ENCODE measurements at regions not wholly inside any gene's neighbourhood (a gene's known extent, or its start where the extent isn't known, plus 50 kb on each side); places are given as distances from the start of the nearest gene placed in this dataset.

DNA sequence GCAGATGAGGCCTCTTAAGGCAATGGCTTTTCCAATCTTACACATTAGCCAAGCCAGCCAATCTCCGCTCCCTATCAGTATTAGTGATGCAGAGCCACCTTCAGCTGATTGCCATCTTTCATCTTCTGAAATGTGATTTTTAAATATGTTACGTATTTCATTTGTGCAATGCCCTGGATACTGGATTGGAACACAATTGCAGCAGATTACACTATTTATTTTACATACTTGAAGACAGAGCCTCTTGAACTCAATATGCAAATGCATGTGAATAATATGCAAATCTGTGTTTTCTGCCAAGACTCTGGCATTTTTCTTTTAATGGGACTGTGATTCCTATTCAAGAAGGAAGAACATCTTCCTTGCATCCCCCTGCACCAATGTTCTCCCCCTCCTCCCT is 90.5 kb downstream of the GRIN2B start:
- TF ChIP-seq POLR2AphosphoS5 (IDR thresholded peaks at IDR 0.05) (no peak), POLR2A (IDR thresholded peaks at IDR 0.05) (no peak)
- TF ChIP-seq, protein P1, sequence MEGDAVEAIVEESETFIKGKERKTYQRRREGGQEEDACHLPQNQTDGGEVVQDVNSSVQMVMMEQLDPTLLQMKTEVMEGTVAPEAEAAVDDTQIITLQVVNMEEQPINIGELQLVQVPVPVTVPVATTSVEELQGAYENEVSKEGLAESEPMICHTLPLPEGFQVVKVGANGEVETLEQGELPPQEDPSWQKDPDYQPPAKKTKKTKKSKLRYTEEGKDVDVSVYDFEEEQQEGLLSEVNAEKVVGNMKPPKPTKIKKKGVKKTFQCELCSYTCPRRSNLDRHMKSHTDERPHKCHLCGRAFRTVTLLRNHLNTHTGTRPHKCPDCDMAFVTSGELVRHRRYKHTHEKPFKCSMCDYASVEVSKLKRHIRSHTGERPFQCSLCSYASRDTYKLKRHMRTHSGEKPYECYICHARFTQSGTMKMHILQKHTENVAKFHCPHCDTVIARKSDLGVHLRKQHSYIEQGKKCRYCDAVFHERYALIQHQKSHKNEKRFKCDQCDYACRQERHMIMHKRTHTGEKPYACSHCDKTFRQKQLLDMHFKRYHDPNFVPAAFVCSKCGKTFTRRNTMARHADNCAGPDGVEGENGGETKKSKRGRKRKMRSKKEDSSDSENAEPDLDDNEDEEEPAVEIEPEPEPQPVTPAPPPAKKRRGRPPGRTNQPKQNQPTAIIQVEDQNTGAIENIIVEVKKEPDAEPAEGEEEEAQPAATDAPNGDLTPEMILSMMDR (IDR thresholded peaks at IDR 0.05) = no peak
- Histone ChIP-seq H3K27me3 (no peaks in the 10 kb centered on the region), H3K9me3 (no peaks in the 10 kb centered on the region), H3K4me1 (no peaks in the 10 kb centered on the region), H3K27ac (no peak overlapping the region), H3K4me3 (no peak overlapping the region), H3K36me3 (no peaks in the 10 kb centered on the region)
- no peak for DNase-seq (ENCODE audit: low spot score in 2 of 2)
- intact Hi-C loops (cut with DNase I; ENCODE audit: low total_unique reads) = no loop called here

DNA sequence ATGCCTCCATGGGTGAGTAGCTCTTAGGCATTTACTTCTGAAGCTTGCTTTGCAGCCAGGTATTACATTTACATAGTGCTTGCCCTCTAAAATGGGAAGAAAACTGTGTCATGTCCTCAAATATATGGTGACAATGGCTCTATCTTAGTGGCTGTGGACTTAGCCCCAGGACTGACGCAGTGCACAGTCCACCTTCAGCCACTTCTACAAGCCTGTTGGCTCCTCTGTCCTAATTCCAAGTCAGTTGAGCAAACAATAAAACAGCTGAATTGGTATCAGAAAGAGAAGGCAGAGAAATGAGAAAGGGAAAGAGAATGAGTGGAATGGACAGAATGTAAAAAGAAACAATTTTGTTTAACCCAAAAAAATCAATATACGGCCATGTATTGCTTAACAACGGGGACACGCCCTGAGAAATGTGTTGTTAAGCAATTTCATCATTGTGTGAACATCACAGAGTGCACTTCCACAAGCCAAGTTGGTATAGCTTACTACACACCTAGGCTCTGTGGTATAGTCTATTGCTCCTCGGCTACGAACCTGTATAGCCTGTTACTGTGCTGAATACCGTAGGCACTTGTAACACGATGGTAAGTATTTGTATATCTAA is 93.5 kb downstream of the GRIN2B start:
- H3K4me3 ChIP-seq = no peak overlapping the region
- intact Hi-C loops (cut with DNase I; ENCODE audit: low total_unique reads) = no loop called here
- TF ChIP-seq POLR2A (IDR thresholded peaks at IDR 0.05) (no peak), POLR2AphosphoS5 (IDR thresholded peaks at IDR 0.05) (no peak)
- TF ChIP-seq, protein P1 (IDR thresholded peaks at IDR 0.05) = no peak

DNA sequence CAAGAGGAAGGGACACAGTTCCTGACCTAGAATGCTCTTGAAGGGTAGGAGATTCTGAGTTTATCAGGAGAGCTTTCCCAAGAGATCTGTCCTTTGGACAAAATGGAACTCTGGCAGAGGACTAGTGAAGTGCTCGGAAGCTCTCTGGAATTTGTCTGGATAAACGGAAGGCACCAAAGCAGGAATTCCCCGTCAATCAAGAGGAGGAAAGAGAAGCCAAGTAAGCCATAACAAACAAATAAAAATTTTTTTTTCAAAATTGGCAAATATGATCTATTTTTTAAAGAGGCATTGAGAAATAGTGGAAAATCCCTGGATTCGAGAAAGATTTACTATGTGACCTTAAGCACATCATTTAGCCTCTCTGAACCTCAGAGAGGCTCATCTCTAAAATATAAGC is 99.2 kb downstream of the GRIN2B start:
- Histone ChIP-seq H3K27me3 (no peaks in the 10 kb centered on the region), H3K36me3 (no peaks in the 10 kb centered on the region), H3K9me3 (no peaks in the 10 kb centered on the region), H3K4me1 (no peaks in the 10 kb centered on the region), H3K27ac (no peak overlapping the region), H3K4me3 (no peak overlapping the region)
- intact Hi-C loops (cut with DNase I; ENCODE audit: low total_unique reads) = no loop called here
- TF ChIP-seq, protein P1 (IDR thresholded peaks at IDR 0.05) = no peak
- TF ChIP-seq POLR2AphosphoS5 (IDR thresholded peaks at IDR 0.05) (no peak), POLR2A (IDR thresholded peaks at IDR 0.05) (no peak)
- no peak for DNase-seq (ENCODE audit: low spot score in 2 of 2)

More for the DNA sequence above, 93.5 kb downstream of the GRIN2B start:
- no peaks in the 10 kb centered on the region for H3K9me3 ChIP-seq
- no peaks in the 10 kb centered on the region for H3K27me3 ChIP-seq
- H3K4me1 ChIP-seq = no peaks in the 10 kb centered on the region
- H3K27ac ChIP-seq = no peak overlapping the region
- H3K36me3 ChIP-seq = no peaks in the 10 kb centered on the region
- DNase-seq (ENCODE audit: low spot score in 2 of 2) = no peak

DNA sequence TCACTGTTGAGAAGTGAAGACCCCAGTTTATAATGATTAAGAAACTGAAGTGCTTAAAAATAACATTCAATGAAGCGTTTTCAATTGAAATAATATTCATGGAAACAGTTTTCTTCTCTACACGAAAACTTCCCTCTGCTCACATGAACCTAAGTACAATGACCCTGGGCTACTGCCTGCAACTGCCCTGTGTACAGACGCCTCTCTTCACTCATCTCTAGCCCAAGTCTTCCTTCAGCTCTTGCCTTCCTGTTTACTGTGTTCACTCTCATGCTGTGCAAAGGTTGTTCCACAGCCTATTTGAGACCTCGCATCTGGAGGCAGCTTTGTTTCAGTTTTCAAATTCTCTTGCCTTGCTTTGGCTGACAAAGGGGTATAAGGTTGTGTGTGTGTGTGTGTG is 100.8 kb downstream of the GRIN2B start:
- no peak for DNase-seq (ENCODE audit: low spot score in 2 of 2)
- intact Hi-C loops (cut with DNase I; ENCODE audit: low total_unique reads) = no loop called here
- H3K27ac ChIP-seq = no peak overlapping the region
- no peaks in the 10 kb centered on the region for H3K27me3 ChIP-seq
- H3K4me3 ChIP-seq = no peak overlapping the region
- H3K9me3 ChIP-seq = no peaks in the 10 kb centered on the region
- TF ChIP-seq POLR2A (IDR thresholded peaks at IDR 0.05) = no peak
- TF ChIP-seq, protein P1 (IDR thresholded peaks at IDR 0.05) = no peak
- no peaks in the 10 kb centered on the region for H3K36me3 ChIP-seq
- no peaks in the 10 kb centered on the region for H3K4me1 ChIP-seq

DNA sequence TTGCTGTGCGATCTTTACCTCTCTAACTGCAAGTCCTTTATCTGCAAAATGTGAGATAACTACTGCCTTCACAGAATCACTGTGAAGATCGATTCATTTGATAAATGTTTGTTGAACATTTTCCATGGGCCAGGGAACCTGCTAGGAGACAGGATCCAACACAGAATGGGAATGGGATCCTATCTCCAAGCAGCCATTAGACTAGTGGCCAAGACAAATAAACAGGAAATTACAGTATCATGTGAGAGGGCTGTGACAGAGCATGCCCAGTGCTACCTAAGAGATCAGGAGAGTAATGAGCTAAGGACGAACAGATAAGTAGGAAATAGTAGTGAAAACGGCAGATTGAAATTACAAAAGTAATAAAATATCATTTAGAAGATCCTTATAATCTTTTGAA is 105.7 kb downstream of the GRIN2B start:
- intact Hi-C loops (cut with DNase I; ENCODE audit: low total_unique reads) = no loop called here
- H3K27me3 ChIP-seq = no peaks in the 10 kb centered on the region
- TF ChIP-seq POLR2A (IDR thresholded peaks at IDR 0.05) (no peak), POLR2AphosphoS5 (IDR thresholded peaks at IDR 0.05) (no peak)
- TF ChIP-seq, protein P1 (IDR thresholded peaks at IDR 0.05) = no peak

More for the DNA sequence above, 105.7 kb downstream of the GRIN2B start:
- Histone ChIP-seq H3K27ac (no peak overlapping the region), H3K36me3 (no peaks in the 10 kb centered on the region), H3K9me3 (no peaks in the 10 kb centered on the region), H3K4me1 (no peaks in the 10 kb centered on the region), H3K4me3 (no peak overlapping the region)
- DNase-seq (ENCODE audit: low spot score in 2 of 2) = no peak

Data from breast epithelium (tissue), 4 donors.